Activated B cell treated with CpG ODN at 0.5 μM for 24 hours (primary cell): ENCODE measurements at regions not wholly inside any gene's neighbourhood (a gene's known extent, or its start where the extent isn't known, plus 50 kb on each side); places are given as distances from the start of the nearest gene placed in this dataset.
"Not testable (repeated sequence)": the region's sequence is repeated elsewhere in the genome, so short reads cannot be mapped to it uniquely, and the experiment has no call there.

Source experiments
- ATAC-seq: fragments of 200-7000 bp; cut with Tn5 transposase; one replicate; pipeline ENCODE4 v1.10.0; 2021; ENCODE audit warnings: low read depth, mild to moderate bottlenecking, moderate library complexity
- CTCF ChIA-PET: fragments of 350-600 bp; sonication (Branson Sonifier 250); formaldehyde crosslinking; loops from one replicate; lab custom pipeline; 2021; ENCODE audit warnings: antibody characterized with exemption; lab: Charles Lee
- POLR2A ChIA-PET: fragments of 350-600 bp; sonication (Branson Sonifier 250); formaldehyde crosslinking; loops from one replicate; lab custom pipeline; 2021; ENCODE audit warnings: antibody characterized with exemption; lab: Charles Lee
- DNase-seq: peaks from one replicate; pipeline ENCODE4 v3.0.0; 2022
- H3K27ac Mint-ChIP-seq: one replicate; pipeline ENCODE4 v1.8.0; 2020; ENCODE audit warnings: mixed read lengths
- H3K27me3 Mint-ChIP-seq: one replicate; pipeline ENCODE4 v1.8.0; 2021; ENCODE audit warnings: mixed read lengths
- H3K36me3 Mint-ChIP-seq: one replicate; pipeline ENCODE4 v1.8.0; 2021; ENCODE audit warnings: low read depth, mixed read lengths
- H3K4me1 Mint-ChIP-seq: one replicate; pipeline ENCODE4 v1.8.0; 2021; ENCODE audit warnings: mixed read lengths
- H3K4me3 Mint-ChIP-seq: one replicate; pipeline ENCODE4 v1.8.0; 2020; ENCODE audit warnings: mild to moderate bottlenecking, mixed read lengths
- H3K9me3 Mint-ChIP-seq: one replicate; pipeline ENCODE4 v1.8.0; 2020; ENCODE audit warnings: mixed read lengths
- CTCF ChIP-seq: fragments of 200-600 bp; IDR thresholded peaks from one replicate; pipeline ENCODE4 v1.8.0; 2022; ENCODE audit warnings: antibody characterized with exemption, mild to moderate bottlenecking
- intact Hi-C: fragments of 100-400 bp; cut with micrococcal nuclease; formaldehyde crosslinking; loops from one replicate; pipeline ENCODE4 v1.15.1; 2024

- no peak for DNase-seq
- ChIA-PET POLR2A (no interaction called here), CTCF (interaction anchor here (2.0 kb wide), 1 partner anchor 232 kb away, joined by 4 read pairs; no protein-coding TSS in a partner anchor)
- intact Hi-C loops: no loop called here
- no peaks in the 10 kb centered on the region for H3K4me1 Mint-ChIP-seq
- no peak overlapping the region for H3K27ac Mint-ChIP-seq
- peaks cover 8% of the 10 kb centered on the region for H3K27me3 Mint-ChIP-seq
- H3K9me3 Mint-ChIP-seq: no peaks in the 10 kb centered on the region
- no peak overlapping the region for H3K4me3 Mint-ChIP-seq
- H3K36me3 Mint-ChIP-seq: no peaks in the 10 kb centered on the region
- no peak for TF ChIP-seq CTCF
- ATAC-seq: no peak
Observed at GRCh38 chr4:73341454-73341853, 62.6 kb upstream of the ALB start.

GRCh38 chr4:73340917-73341316 lies 63.2 kb upstream of the ALB start:
- H3K36me3 Mint-ChIP-seq: no peaks in the 10 kb centered on the region
- DNase-seq (no peak), ATAC-seq (no peak)
- ChIA-PET CTCF (interaction anchor here (1.2 to 2.0 kb wide), 2 partner anchors 233 to 328 kb away, joined by 3 to 4 read pairs; no protein-coding TSS in a partner anchor), POLR2A (no interaction called here)
- intact Hi-C loops: no loop called here
- no peak for TF ChIP-seq CTCF
- H3K9me3 Mint-ChIP-seq: no peaks in the 10 kb centered on the region
- no peak overlapping the region for H3K27ac Mint-ChIP-seq
- H3K27me3 Mint-ChIP-seq: peaks cover 8% of the 10 kb centered on the region
- no peaks in the 10 kb centered on the region for H3K4me1 Mint-ChIP-seq
- H3K4me3 Mint-ChIP-seq: no peak overlapping the region

DNA sequence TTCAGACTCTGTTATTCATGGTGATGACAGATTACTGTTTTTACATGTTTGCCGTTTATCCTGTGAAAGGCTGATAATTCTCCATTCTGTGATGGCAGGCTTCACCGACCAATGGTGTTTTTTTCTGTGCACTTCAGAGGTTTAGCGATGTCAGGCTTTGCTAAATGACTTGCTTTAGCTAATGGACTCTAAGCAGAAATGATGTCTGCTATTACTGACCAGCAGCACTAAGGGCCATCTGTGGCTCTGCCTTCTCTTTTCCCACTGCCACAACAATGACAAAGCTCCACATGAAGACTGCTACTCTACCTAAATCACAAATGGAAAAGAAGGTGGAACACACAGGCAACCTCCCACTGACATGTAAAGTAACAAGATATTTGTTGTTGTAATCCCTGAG lies 68.4 kb upstream of the ALB start:
- ChIA-PET CTCF (no interaction called here), POLR2A (no interaction called here)
- no peaks in the 10 kb centered on the region for H3K9me3 Mint-ChIP-seq
- peaks cover 12% of the 10 kb centered on the region for H3K27me3 Mint-ChIP-seq
- H3K27ac Mint-ChIP-seq: no peak overlapping the region
- ATAC-seq (no peak), DNase-seq (no peak)
- no peak for TF ChIP-seq CTCF
- no peaks in the 10 kb centered on the region for H3K36me3 Mint-ChIP-seq
- no peak overlapping the region for H3K4me3 Mint-ChIP-seq
- no peaks in the 10 kb centered on the region for H3K4me1 Mint-ChIP-seq
- intact Hi-C loops: no loop called here

DNA sequence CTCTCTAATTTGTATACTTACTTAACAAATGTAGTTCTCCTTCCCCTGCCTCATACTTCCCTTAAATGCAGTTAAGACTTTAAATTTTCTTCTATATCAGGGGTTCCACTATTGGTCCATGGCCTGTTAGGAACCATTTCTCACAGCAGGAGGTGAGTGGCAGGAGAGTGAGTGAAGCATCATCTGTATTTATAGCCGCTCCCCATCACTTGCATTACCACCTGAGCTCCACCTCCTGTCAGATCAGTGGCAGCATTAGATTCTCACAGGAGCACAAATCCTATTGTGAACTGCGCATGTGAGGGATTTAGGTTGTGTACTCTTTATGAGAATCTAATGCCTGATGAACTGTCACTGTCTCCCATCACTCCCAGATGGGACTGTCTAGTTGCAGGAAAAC lies 72.1 kb upstream of the ALB start:
- H3K4me1 Mint-ChIP-seq, H3K4me3 Mint-ChIP-seq, H3K27ac Mint-ChIP-seq, H3K36me3 Mint-ChIP-seq, DNase-seq, POLR2A ChIA-PET, ATAC-seq, intact Hi-C loops, H3K9me3 Mint-ChIP-seq, CTCF ChIA-PET: not testable (repeated sequence)
- peaks cover 10% of the 10 kb centered on the region for H3K27me3 Mint-ChIP-seq

- ATAC-seq: no peak
- POLR2A ChIA-PET: no interaction called here
- CTCF ChIA-PET: no interaction called here
Observed at GRCh38 chr4:73329300-73329699, 70.7 kb upstream of the ANKRD17 start.

DNA sequence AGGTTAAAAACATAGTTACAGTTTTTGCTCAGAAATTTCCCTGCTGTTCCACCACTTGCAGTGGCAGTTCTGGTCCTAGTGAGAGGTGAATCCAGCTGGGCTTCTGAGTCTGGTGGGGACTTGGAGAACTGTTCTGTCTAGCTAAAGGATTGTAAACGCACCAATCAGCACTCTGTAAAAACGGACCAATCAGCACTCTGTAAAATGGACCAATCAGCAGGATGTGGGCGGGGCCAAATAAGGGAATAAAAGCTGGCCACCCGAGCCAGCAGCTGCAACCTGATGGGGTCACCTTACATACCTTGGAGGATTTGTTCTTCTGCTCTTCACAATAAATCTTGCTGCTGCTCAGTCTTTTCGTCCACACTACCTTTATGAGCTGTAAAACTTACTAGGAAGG lies 67.2 kb upstream of the ANKRD17 start:
- H3K36me3 Mint-ChIP-seq, H3K4me3 Mint-ChIP-seq, ATAC-seq, DNase-seq, H3K27me3 Mint-ChIP-seq, H3K27ac Mint-ChIP-seq, intact Hi-C loops, H3K4me1 Mint-ChIP-seq, POLR2A ChIA-PET, CTCF ChIA-PET: not testable (repeated sequence)
- H3K9me3 Mint-ChIP-seq: peaks cover 14% of the 10 kb centered on the region

More at GRCh38 chr4:73329300-73329699, 70.7 kb upstream of the ANKRD17 start:
- no peaks in the 10 kb centered on the region for H3K36me3 Mint-ChIP-seq
- peaks cover under 1% of the 10 kb centered on the region for H3K27me3 Mint-ChIP-seq
- TF ChIP-seq CTCF: no peak
- no peak overlapping the region for H3K27ac Mint-ChIP-seq
- no peak for DNase-seq
- H3K4me1 Mint-ChIP-seq: no peaks in the 10 kb centered on the region
- intact Hi-C loops: no loop called here
- peaks cover 9% of the 10 kb centered on the region for H3K9me3 Mint-ChIP-seq
- no peak overlapping the region for H3K4me3 Mint-ChIP-seq
